A673 (cell line): ENCODE measurements at regions not wholly inside any gene's neighbourhood (a gene's known extent, or its start where the extent isn't known, plus 50 kb on each side); places are given as distances from the start of the nearest gene placed in this dataset.

Experiments
- BruUV-seq: library from RNA; stranded (reverse); fragments of 400-500 nt; replicated peaks from 2 replicates; lab custom pipeline; 2021; lab: Mats Ljungman, UMichigan
- CTCF ChIA-PET: fragments of 300-600 bp; sonication (Branson Sonifier 250); formaldehyde crosslinking; loops from one replicate; lab custom pipeline; 2022; ENCODE audit warnings: antibody characterized with exemption; lab: Charles Lee
- POLR2A ChIA-PET: fragments of 300-600 bp; sonication (Branson Sonifier 250); formaldehyde crosslinking; loops from one replicate; lab custom pipeline; 2022; ENCODE audit warnings: antibody characterized with exemption; ENCODE audit not compliant: low non-redundant PET; lab: Charles Lee
- DNase-seq: peaks from one replicate; pipeline ENCODE4 v3.0.0-alpha.2; 2015; ENCODE audit warnings: low spot score
- H3K27ac ChIP-seq: fragments of 200-600 bp; sonication (generic); 2 replicates; pipeline ENCODE4 v1.5.1; 2016; ENCODE audit warnings: mixed run types, low read depth, mild to moderate bottlenecking, mixed read lengths, antibody characterized with exemption, low read length; ENCODE audit not compliant: poor library complexity, severe bottlenecking
- H3K27me3 ChIP-seq: fragments of 200-600 bp; sonication (generic); replicated peaks from 2 replicates; pipeline ENCODE4 v1.6.1; 2017; ENCODE audit warnings: mixed run types, low read depth, mild to moderate bottlenecking, mixed read lengths, antibody characterized with exemption, low read length; ENCODE audit not compliant: insufficient read depth, poor library complexity
- H3K36me3 ChIP-seq: fragments of 200-600 bp; sonication (generic); 2 replicates; pipeline ENCODE4 v1.6.1; 2016; ENCODE audit warnings: mixed run types, mild to moderate bottlenecking, mixed read lengths, antibody characterized with exemption, low read length; ENCODE audit not compliant: insufficient read depth, poor library complexity, severe bottlenecking
- H3K4me1 ChIP-seq: fragments of 200-600 bp; sonication (generic); 2 replicates; pipeline ENCODE4 v1.6.1; 2017; ENCODE audit warnings: mixed run types, mild to moderate bottlenecking, mixed read lengths, antibody characterized with exemption, low read length; ENCODE audit not compliant: insufficient read depth, poor library complexity, severe bottlenecking
- H3K4me3 ChIP-seq: fragments of 200-600 bp; sonication (generic); 2 replicates; pipeline ENCODE4 v1.5.1; 2016; ENCODE audit warnings: low read depth, mixed run types, mild to moderate bottlenecking, mixed read lengths, low read length; ENCODE audit not compliant: poor library complexity, severe bottlenecking
- H3K9me3 ChIP-seq: fragments of 200-600 bp; sonication (generic); 2 replicates; pipeline ENCODE4 v1.6.1; 2016; ENCODE audit warnings: mixed run types, low read depth, mild to moderate bottlenecking, mixed read lengths, antibody characterized with exemption, low read length; ENCODE audit not compliant: poor library complexity, severe bottlenecking
- CTCF ChIP-seq: fragments of 300-800, 200-600 bp; sonication (generic); conservative IDR thresholded peaks from 2 replicates; pipeline ENCODE4 v1.5.1; 2017; ENCODE audit warnings: low read depth, mild to moderate bottlenecking, antibody characterized with exemption, low read length, moderate library complexity, mixed read lengths
- EZH2 ChIP-seq: fragments of 200-600 bp; sonication (generic); IDR thresholded peaks from 2 replicates; pipeline ENCODE4 v1.6.1; 2017; ENCODE audit warnings: borderline replicate concordance, low read depth, mild to moderate bottlenecking, mixed read lengths, antibody characterized with exemption, low read length; ENCODE audit not compliant: poor library complexity, severe bottlenecking
- intact Hi-C: fragments of 100-400 bp; cut with micrococcal nuclease; formaldehyde crosslinking; loops from one replicate; pipeline ENCODE4 v1.10.0; 2022; ENCODE audit not compliant: unreplicated experiment

- peaks cover 5% of the 10 kb centered on the region for H3K9me3 ChIP-seq
- no peaks in the 10 kb centered on the region for H3K4me1 ChIP-seq
- no peak overlapping the region for H3K4me3 ChIP-seq
- ChIA-PET CTCF (no interaction called here), POLR2A (no interaction called here)
- H3K27me3 ChIP-seq: no peaks in the 10 kb centered on the region
- H3K27ac ChIP-seq: no peak overlapping the region
- H3K36me3 ChIP-seq: no peaks in the 10 kb centered on the region
- no TSS peak for BruUV-seq
- DNase-seq: no peak
- intact Hi-C loops: no loop called here
- no peak for TF ChIP-seq EZH2
Observed at GRCh38 chrX:122771933-122772332, 412.1 kb upstream of the GRIA3 start.

GRCh38 chrX:122777766-122778165 lies 406.3 kb upstream of the GRIA3 start:
- intact Hi-C loops: no loop called here
- BruUV-seq: no TSS peak

GRCh38 chrX:122783918-122784317 lies 400.2 kb upstream of the GRIA3 start:
- Histone ChIP-seq H3K27ac (no peak overlapping the region), H3K4me3 (no peak overlapping the region), H3K36me3 (no peaks in the 10 kb centered on the region), H3K9me3 (no peaks in the 10 kb centered on the region), H3K27me3 (no peaks in the 10 kb centered on the region), H3K4me1 (no peaks in the 10 kb centered on the region)
- no peak for DNase-seq
- intact Hi-C loops: no loop called here
- TF ChIP-seq CTCF (no peak), EZH2 (no peak)
- CTCF ChIA-PET: no interaction called here
- POLR2A ChIA-PET: no interaction called here
- no TSS peak for BruUV-seq

More at GRCh38 chrX:122777766-122778165, 406.3 kb upstream of the GRIA3 start:
- peaks cover 5% of the 10 kb centered on the region for H3K9me3 ChIP-seq
- DNase-seq: peak; percentile 0
- ChIA-PET CTCF (no interaction called here), POLR2A (no interaction called here)
- no peak for TF ChIP-seq EZH2
- no peak for TF ChIP-seq CTCF
- no peak overlapping the region for H3K4me3 ChIP-seq
- no peak overlapping the region for H3K27ac ChIP-seq
- no peaks in the 10 kb centered on the region for H3K4me1 ChIP-seq
- H3K36me3 ChIP-seq: no peaks in the 10 kb centered on the region
- no peaks in the 10 kb centered on the region for H3K27me3 ChIP-seq

- CTCF ChIA-PET: no interaction called here
Observed at GRCh38 chrX:122787231-122787630, 396.8 kb upstream of the GRIA3 start.

More at GRCh38 chrX:122787231-122787630, 396.8 kb upstream of the GRIA3 start:
- Histone ChIP-seq H3K27ac (no peak overlapping the region), H3K27me3 (no peaks in the 10 kb centered on the region), H3K36me3 (no peaks in the 10 kb centered on the region), H3K4me1 (no peaks in the 10 kb centered on the region), H3K4me3 (no peak overlapping the region), H3K9me3 (no peaks in the 10 kb centered on the region)
- no peak for DNase-seq
- no peak for TF ChIP-seq EZH2
- POLR2A ChIA-PET: no interaction called here
- intact Hi-C loops: no loop called here
- BruUV-seq: no TSS peak
